ENCODE measurements at regions not wholly inside any gene's neighbourhood (a gene's known extent, or its start where the extent isn't known, plus 50 kb on each side); places are given as distances from the start of the nearest gene placed in this dataset.

- Histone ChIP-seq H3K27me3 (replicated peaks in 1 of 4; ENCODE audit: control insufficient read depth in 3 of 4, extremely low read depth in 1 of 4, insufficient read depth in 3 of 4, low read length in 3 of 4) (peaks cover 0 to 27% (median 16%) of the 10 kb centered on the region in 4 experiments; a peak in 4 of 7 replicates), H2BK20ac (ENCODE audit: low read length) (no peak overlapping the region), H3K27ac (ENCODE audit: low read depth, low read length) (no peak overlapping the region), H2BK5ac (ENCODE audit: low read depth, low read length) (no peak overlapping the region), H4K5ac (ENCODE audit: insufficient read length, low read depth, low read length) (no peak overlapping the region), H3K56ac (replicated peaks; ENCODE audit: insufficient read length, low read depth, low read length) (no peak overlapping the region), H3K79me1 (ENCODE audit: low read depth, low read length) (no peaks in the 10 kb centered on the region), H4K8ac (ENCODE audit: extremely low read depth, insufficient read depth, low read length) (peak overlapping the region; percentile 28; the same call in 1 of the 2 replicates), H4K91ac (replicated peaks; ENCODE audit: insufficient read length, low read length) (no peak overlapping the region), H3K4me2 (ENCODE audit: insufficient read depth in 1 of 2, low read depth in 2 of 2, low read length in 2 of 2) (no peak overlapping the region), H3K18ac (ENCODE audit: extremely low read depth, low read length) (no peak overlapping the region), H3K9me3 (ENCODE audit: insufficient read depth in 2 of 2, low read depth in 1 of 2, low read length in 1 of 2) (no peaks in the 10 kb centered on the region), H3K23me2 (ENCODE audit: low read depth, low read length) (no peaks in the 10 kb centered on the region), H3K4ac (replicated peaks; ENCODE audit: insufficient read length, low read depth, low read length) (no peak overlapping the region), H3K4me1 (replicated peaks in 1 of 4; ENCODE audit: control insufficient read depth in 3 of 4, insufficient read depth in 4 of 4, low read length in 3 of 4) (no peaks in the 10 kb centered on the region), H3K9ac (replicated peaks in 1 of 4; ENCODE audit: extremely low read depth in 1 of 4, low read depth in 3 of 4, low read length in 3 of 4) (no peak overlapping the region), H2BK120ac (replicated peaks; ENCODE audit: low read depth, low read length) (no peak overlapping the region), H3K4me3 (ENCODE audit: extremely low read depth in 1 of 4, insufficient read depth in 2 of 4, low read depth in 3 of 4, low read length in 4 of 4) (no peak overlapping the region), H3K79me2 (ENCODE audit: control insufficient read depth in 1 of 2, insufficient read depth in 2 of 2, low read length in 2 of 2) (no peaks in the 10 kb centered on the region), H3K23ac (ENCODE audit: insufficient read length) (no peak overlapping the region), H2AK5ac (ENCODE audit: low read depth, low read length) (no peak overlapping the region), H2AFZ (ENCODE audit: low read length) (no peak overlapping the region), H3K36me3 (ENCODE audit: control insufficient read depth in 2 of 4, insufficient read depth in 4 of 4, low read length in 3 of 4) (no peaks in the 10 kb centered on the region), H2BK12ac (ENCODE audit: low read depth, low read length) (no peak overlapping the region), H4K20me1 (replicated peaks in 1 of 2; ENCODE audit: control insufficient read depth in 1 of 2, insufficient read depth in 2 of 2, low read length in 2 of 2) (peaks cover 2 to 3% of the 10 kb centered on the region in 2 experiments), H3K14ac (ENCODE audit: insufficient read length) (no peak overlapping the region), H2BK15ac (ENCODE audit: low read length) (no peak overlapping the region)
- 90% methylated on average over 13 of the region's 15 CpGs; no CpG with 5 or more reads in 1 of the 2 experiments for WGBS, 2 experiments (ENCODE audit: extremely low coverage in 1 of 2, insufficient coverage in 1 of 2, insufficient read length in 1 of 2, insufficient replicate concordance in 2 of 2, low coverage in 1 of 2, low lambda C conversion rate in 2 of 2, missing lambda C conversion rate in 1 of 2)
- CTCF ChIA-PET (ENCODE audit: partially characterized antibody): interaction anchor here (0.9 to 1.6 kb wide), 2 partner anchors 15 to 79 kb away, joined by 3 to 5 read pairs; no protein-coding TSS in a partner anchor
- POLR2A ChIA-PET (ENCODE audit: partially characterized antibody): interaction anchor here (1.0 kb wide), 1 partner anchor 25 kb away, joined by 5 read pairs; no protein-coding TSS in a partner anchor
- no peak for DNase-seq (ENCODE audit: low read depth in 1 of 2, low spot score in 2 of 2)
- no peak for FAIRE-seq
- TF ChIP-seq CBX8 (IDR thresholded peaks at IDR 0.05; ENCODE audit: borderline replicate concordance, low read depth, low read length) (no peak), CHD1 (IDR thresholded peaks at IDR 0.05; ENCODE audit: low read depth, low read length) (no peak), SIRT6 (IDR thresholded peaks at IDR 0.05; ENCODE audit: low read length) (no peak), SAP30 (IDR thresholded peaks at IDR 0.05; ENCODE audit: insufficient read depth, insufficient replicate concordance, low read length) (no peak), E2F6 (IDR thresholded peaks at IDR 0.05) (no peak), POU5F1 (IDR thresholded peaks at IDR 0.05; ENCODE audit: low read depth, low read length) (no peak), RFX5 (IDR thresholded peaks at IDR 0.05; ENCODE audit: borderline replicate concordance, low read depth, low read length) (no peak), POLR2AphosphoS5 (IDR thresholded peaks at IDR 0.05; ENCODE audit: low read depth, low read length) (no peak), KDM1A (IDR thresholded peaks at IDR 0.05; ENCODE audit: borderline replicate concordance, low read length) (no peak), EP300 (IDR thresholded peaks at IDR 0.05; ENCODE audit: borderline replicate concordance in 1 of 2, low read depth in 2 of 2, low read length in 2 of 2) (no peak), CTBP2 (IDR thresholded peaks at IDR 0.05; ENCODE audit: borderline replicate concordance, insufficient read depth, insufficient read length, low read length) (no peak), KDM5A (IDR thresholded peaks at IDR 0.05; ENCODE audit: low read length) (no peak), GTF2F1 (IDR thresholded peaks at IDR 0.05; ENCODE audit: borderline replicate concordance, low read depth, low read length) (no peak), CHD2 (IDR thresholded peaks at IDR 0.05; ENCODE audit: low read length) (no peak)
Observed at GRCh38 chr20:61135968-61136367, 116.1 kb upstream of the CDH4 start.

Data from H1 (cell line).